GM12878 (cell line): ENCODE measurements at regions not wholly inside any gene's neighbourhood (a gene's known extent, or its start where the extent isn't known, plus 50 kb on each side); places are given as distances from the start of the nearest gene placed in this dataset.

Source experiments
- CTCF ChIP-seq, 3 experiments: IDR thresholded peaks in 2 of 3; conservative IDR thresholded peaks in 1 of 3; 2 replicates each; pipeline ENCODE4 v1.5.1; 2011; ENCODE audit warnings: low read depth in 3 of 3, low read length in 3 of 3, mild to moderate bottlenecking in 3 of 3, control low read depth in 2 of 3, moderate library complexity in 2 of 3, inconsistent platforms in 1 of 3, mixed read lengths in 1 of 3; ENCODE audit not compliant: control insufficient read depth in 2 of 3, insufficient read depth in 1 of 3; ENCODE audit errors: extremely low read depth in 1 of 3
- FOXM1 ChIP-seq: IDR thresholded peaks from 2 replicates; pipeline ENCODE4 v1.6.1; 2012; ENCODE audit warnings: low read depth, mild to moderate bottlenecking, inconsistent platforms, low read length, moderate library complexity
- GABPA ChIP-seq: IDR thresholded peaks from 2 replicates; pipeline ENCODE4 v1.6.1; 2014; ENCODE audit warnings: antibody characterized with exemption, low read depth, mild to moderate bottlenecking, inconsistent platforms
- RFX5 ChIP-seq: IDR thresholded peaks from 2 replicates; pipeline ENCODE4 v1.6.1; 2011; ENCODE audit warnings: low read depth, low read length, improper control_type of control experiment
- SP1 ChIP-seq: IDR thresholded peaks from one replicate; pipeline ENCODE4 v1.6.1; 2011; ENCODE audit warnings: low read depth, low read length
- SUZ12 ChIP-seq: fragments of 200-600 bp; sonication (generic); IDR thresholded peaks from one replicate; pipeline ENCODE4 v1.6.1; 2018; ENCODE audit warnings: antibody characterized with exemption, mild to moderate bottlenecking; ENCODE audit not compliant: unreplicated experiment
- ZSCAN29 ChIP-seq: fragments of 450-650 bp; IDR thresholded peaks from 2 replicates; pipeline ENCODE4 v1.6.1; 2017; ENCODE audit warnings: mild to moderate bottlenecking, moderate library complexity
- TF ChIP-seq, protein P1 (sequence below): IDR thresholded peaks from 2 replicates; pipeline ENCODE4 v1.6.1; 2011; ENCODE audit warnings: mild to moderate bottlenecking, low read depth, low read length, moderate library complexity; ENCODE audit not compliant: insufficient replicate concordance

- TF ChIP-seq FOXM1, result no peak
- TF ChIP-seq GABPA, result no peak
- no peak for TF ChIP-seq RFX5
- TF ChIP-seq, protein P1, sequence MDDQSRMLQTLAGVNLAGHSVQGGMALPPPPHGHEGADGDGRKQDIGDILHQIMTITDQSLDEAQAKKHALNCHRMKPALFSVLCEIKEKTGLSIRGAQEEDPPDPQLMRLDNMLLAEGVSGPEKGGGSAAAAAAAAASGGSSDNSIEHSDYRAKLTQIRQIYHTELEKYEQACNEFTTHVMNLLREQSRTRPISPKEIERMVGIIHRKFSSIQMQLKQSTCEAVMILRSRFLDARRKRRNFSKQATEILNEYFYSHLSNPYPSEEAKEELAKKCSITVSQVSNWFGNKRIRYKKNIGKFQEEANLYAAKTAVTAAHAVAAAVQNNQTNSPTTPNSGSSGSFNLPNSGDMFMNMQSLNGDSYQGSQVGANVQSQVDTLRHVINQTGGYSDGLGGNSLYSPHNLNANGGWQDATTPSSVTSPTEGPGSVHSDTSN, result no peak
- no peak for TF ChIP-seq SP1
- no peak for TF ChIP-seq SUZ12
- TF ChIP-seq CTCF (IDR thresholded peaks at IDR 0.05 in 2 of 3, conservative IDR thresholded peaks at IDR 0.05 in 1 of 3; ENCODE audit: control insufficient read depth in 2 of 3, extremely low read depth in 1 of 3, insufficient read depth in 1 of 3, low read depth in 3 of 3, low read length in 3 of 3), result no peak
- no peak for TF ChIP-seq ZSCAN29
Measured at GRCh38 chr12:97005174-97005573, 98.1 kb downstream of the NEDD1 start.
